ENCODE measurements at regions not wholly inside any gene's neighbourhood (a gene's known extent, or its start where the extent isn't known, plus 50 kb on each side); places are given as distances from the start of the nearest gene placed in this dataset.

DNA sequence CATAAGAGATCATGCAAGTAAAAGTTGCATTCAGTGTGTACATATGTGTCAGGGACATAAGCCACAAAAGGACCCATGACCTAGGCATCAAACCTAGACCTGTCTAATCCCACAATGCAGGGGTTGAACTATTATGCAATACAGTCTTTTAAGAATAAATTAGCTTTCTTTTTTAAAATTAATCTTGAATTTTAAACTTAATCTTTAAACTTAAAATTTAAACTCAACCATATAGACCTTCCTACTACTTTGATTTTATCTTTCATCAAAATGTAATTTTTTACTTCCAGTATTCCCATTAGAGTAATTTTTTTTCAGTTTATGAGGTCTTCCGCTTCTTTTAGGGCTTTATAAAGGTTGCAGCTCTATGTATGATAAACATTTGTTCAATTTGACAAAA, 702.9 kb downstream of the SUCLG1 start:
- no peak for DNase-seq

- DNase-seq = no peak
These were observed 711.9 kb downstream of the SUCLG1 start for GRCh38 chr2:83747141-83747540.

- DNase-seq = no peak
These were observed 714.2 kb downstream of the SUCLG1 start for GRCh38 chr2:83744855-83745254.

GRCh38 chr2:83742117-83742782, 716.8 kb downstream of the SUCLG1 start:
- no peak for DNase-seq

DNA sequence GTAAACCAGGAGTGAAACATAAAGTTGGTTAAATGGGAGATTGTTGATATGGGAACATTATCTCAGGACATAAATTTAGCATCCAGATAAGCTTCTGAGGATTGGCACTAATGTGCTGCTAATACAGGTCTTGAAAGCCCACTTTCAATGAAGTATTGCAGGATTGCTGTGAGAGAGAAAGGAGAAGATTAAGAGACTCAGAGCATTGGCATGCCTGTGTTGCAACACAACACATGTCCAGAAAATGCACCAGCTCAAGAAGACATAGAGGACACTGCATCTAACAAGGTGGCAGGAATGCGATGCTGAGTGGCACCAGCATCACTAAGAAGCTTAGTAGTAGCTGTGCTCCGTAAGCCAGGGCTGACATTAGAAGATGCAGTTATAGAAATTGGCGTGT, 728.9 kb downstream of the SUCLG1 start:
- no peak for DNase-seq

DNA sequence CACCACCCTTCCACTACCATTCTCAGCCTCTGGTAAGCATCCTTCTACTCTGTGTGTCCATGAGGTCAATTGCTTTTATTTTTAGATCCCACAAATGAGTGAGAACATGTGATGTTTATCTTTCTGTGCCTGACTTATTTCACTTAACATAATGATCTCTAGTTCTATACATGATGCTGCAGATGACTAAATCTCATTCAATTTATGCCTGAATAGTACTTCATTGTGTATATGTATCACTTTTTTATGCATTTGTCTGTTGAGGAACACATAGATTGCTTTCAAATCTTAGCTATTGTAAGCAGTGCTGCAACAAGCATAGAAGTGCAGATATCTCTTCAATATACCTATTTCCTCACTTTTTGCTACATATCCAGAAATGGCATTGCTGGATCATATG, 733.3 kb downstream of the SUCLG1 start:
- DNase-seq = no peak

DNA sequence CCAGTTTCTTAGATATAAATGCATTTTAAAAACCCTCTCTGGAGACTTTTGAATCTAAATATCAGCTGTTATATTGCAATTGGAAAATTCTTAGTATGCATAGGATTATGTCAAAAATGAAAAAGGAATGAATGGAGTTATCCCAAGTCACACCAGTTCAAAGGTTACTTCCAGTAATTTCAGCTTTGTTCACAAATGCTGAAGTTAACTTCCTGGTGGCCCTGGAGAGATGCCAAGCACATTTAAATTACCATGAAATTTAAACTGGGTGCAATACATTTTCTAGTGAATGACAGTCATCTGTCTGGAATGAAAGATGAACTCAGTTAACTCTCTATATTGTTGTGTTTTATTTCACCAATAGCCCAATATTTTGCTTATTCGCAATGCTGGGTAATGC, 753.9 kb downstream of the SUCLG1 start:
- no peak for DNase-seq

DNA sequence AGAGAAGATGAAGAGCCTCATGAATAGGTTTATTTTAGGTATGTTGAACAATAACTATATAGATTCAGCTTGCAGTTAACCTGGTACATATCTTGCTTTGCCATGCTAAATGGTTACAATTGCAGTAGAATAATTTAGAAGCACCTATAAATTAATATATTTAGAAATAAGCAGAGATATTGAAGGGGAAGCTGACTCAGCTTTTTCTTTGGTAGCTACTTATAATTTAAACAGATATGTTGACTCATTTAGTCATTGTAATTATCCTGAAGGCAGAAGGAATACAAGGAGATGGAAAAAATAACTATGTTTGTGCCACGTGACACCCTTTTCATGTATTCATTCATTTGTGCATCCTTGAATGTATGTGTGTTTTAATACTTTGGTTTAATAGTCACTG, 755.5 kb downstream of the SUCLG1 start:
- DNase-seq = peak; percentile 10

DNA sequence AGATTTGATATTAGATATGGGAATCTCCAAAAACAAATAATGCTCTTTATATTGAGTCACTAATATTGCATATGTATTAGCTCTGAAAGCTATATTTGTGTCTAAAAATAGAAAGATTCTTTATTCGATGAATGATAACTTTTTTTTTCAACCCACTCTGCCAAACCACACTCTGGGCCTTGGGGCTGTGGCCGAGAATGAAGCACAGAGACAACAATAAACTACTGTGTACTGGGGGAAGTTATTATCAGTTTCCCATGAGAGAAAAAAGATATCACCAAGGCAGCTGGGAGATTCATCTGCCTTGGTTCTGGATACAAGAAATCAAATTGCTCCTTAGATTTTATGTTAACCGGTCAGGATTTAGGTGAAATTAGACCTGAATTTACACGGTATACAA, 762.2 kb downstream of the SUCLG1 start:
- no peak for DNase-seq

DNA sequence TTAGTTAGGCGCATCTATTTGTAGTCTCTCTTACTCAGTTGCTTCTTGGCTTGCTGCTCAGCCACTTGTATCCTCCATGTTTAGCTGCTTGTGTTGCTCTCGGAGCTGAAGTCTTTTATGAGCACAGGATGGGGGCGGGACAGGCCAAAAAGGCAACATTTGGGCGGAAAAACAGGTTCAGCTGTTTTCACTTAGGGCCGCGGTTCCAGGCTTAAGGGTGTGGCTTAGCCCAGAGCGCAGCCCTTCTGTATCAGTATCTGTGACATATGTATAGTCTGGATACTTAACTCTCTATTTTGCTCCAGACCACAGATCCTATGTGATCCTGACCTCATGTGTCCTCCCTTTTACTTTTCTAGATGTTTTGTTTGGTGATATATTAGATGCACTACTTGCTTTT, 763.5 kb downstream of the SUCLG1 start:
- no peak for DNase-seq

- no peak for DNase-seq
These were observed 764.0 kb downstream of the SUCLG1 start for GRCh38 chr2:83695037-83695436.

DNA sequence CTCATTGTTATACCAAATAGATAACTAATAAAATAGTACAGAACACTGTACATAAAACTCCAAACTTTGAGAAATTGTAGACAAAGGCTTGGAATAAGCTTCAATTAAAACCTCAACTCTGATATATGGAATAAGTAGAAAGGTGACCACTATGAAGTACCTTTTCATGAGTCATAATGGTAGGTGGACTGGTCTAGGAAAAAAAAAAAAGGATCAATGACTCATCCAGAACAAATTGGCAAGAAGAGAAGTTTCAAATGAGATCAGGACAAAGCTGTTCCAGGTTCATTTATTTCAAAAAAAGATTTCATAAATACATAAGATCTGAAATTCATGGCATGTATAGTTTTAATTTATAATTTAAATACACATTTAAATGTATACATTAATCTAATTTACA, 769.7 kb downstream of the SUCLG1 start:
- no peak for DNase-seq

GRCh38 chr2:83686863-83687262, 772.2 kb downstream of the SUCLG1 start:
- no peak for DNase-seq

DNA sequence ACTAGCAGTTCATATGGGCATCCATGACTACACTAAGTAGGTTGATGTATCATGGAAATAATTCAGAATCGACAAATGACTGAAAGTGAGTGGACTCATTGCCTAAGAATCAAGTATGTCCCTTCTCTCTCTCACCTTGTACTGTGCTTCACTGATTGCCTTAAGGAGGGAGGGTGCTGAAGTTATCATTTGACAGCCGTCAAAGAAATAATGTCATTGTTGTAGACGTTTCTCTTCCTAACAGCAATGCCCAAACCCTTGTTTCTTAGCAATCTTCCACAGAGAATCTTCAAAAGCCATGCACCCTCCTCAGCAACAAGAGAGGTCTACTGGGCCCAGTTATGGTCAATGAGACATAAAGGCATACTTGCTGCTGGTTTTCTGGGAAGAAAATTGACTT, 785.0 kb downstream of the SUCLG1 start:
- no peak for DNase-seq

GRCh38 chr2:83665894-83666293, 793.2 kb downstream of the SUCLG1 start:
- DNase-seq = no peak

DNA sequence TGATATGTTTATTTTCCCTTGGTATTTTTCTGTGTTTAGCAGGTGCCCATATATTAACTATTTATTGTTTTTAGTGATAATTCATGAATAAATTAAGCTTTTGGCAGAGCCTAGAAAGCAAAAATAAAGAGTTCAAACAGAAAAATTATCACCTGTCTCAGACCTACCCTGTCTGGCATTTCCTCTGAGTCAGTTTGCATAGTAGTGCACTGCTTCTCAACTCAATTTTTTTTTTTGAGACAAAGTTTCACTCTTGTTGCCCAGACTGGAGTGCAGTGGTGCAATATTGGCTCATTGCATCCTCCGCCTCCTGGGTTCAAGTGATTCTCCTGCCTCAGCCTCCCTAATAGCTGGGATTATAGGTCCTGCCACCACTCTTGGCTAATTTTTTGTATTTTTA, 793.9 kb downstream of the SUCLG1 start:
- no peak for DNase-seq

DNA sequence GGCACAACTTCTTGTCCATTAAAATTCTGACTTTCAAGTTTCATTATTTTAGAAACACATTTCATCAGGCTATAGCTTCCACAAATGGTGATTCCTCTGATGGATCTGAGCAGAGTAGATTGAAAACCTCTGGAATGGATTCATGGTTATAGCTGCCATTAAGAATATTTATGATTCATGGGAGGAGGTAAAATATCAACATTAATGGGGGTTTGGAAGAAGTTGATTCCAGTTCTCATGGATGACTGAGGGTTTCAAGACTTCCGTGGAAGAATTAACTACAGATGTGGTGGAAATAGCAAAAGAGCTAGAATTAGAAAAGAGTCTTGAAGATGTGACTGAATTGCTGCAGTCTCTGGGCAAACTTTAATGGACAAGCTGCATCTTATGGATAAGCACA, 797.4 kb downstream of the SUCLG1 start:
- DNase-seq = no peak

DNA sequence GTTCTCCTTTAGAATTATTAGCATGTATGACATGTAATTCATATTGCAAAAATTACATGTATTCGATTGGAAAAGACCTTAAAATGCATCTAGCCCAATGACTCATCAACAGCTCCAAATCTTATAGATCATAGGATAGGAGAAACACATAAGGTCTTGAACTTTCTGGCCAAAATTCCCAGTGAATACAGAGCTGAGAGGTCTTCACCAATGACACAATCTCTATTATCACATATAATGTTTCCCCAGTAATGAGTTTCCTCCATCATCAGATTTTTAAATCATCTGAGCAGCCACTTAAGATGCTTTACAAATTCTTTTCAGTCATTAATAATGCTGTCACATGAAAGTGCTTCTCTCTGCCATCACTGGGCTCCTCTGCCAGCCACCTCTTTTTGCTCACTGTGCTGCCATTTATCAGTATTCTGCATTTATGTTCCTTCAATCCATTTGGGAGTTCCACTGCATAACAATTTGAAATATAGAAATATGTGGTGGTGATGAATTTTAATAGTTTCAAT, 804.9 kb downstream of the SUCLG1 start:
- no peak for DNase-seq

- DNase-seq = no peak
These were observed 808.2 kb downstream of the SUCLG1 start for GRCh38 chr2:83650898-83651297.

GRCh38 chr2:83650161-83650560, 808.9 kb downstream of the SUCLG1 start:
- no peak for DNase-seq

DNA sequence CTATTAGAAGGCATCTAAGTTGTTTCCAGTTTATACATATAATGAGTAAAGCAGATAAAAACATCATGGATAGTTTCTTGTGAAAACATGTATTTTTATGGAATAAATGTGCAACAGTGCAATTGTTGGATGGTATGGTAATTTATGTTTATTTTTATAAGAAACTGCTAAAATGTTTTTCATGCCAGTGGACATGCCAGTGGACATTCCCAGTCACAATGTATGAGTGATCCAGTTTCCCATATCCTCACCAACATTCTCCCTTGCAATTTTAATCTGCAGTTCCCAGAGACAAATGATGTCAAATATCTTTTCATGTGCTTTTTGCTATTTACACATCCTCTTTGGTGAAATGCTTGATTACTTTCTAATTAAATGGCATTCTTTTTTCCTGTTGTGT, 818.6 kb downstream of the SUCLG1 start:
- DNase-seq = no peak

DNA sequence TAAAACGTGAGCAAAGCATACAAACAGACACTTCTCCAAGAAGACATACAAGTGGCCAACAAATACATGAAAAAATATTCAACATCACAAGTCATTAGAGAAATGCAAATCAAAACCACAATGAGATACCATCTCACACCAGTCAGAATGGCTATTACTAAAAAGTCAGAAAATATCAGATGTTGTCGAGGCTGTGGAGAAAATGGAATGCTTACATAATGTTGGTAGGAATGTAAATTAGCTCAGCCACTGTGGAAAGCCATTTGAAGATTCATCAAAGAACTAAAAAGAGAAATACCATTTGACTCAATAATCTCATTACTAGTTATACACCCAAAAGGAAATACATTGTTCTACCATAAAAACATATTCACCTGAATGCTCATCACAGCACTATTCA, 825.7 kb downstream of the SUCLG1 start:
- no peak for DNase-seq

GRCh38 chr2:83630351-83630750, 828.7 kb downstream of the SUCLG1 start:
- DNase-seq = no peak

DNA sequence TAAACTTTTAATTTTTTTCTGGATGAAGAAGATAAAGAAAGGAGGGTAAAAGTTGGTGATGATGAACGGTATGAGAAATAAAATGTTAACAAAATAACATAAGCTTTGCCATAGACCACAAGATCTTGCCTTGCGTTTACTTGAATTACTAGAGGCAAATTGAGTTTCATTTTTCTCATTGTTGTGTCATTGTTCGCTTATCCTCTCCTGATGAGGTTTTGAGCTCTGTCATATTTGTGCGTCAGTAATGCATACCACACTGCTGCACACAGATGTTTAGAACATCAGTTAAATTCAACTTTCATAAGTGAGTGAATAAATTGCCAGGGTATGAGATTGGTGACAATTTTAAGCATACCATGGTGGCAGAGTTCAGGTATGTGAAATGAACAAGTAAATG, 843.6 kb downstream of the SUCLG1 start:
- DNase-seq = no peak

- no peak for DNase-seq
These were observed 845.9 kb downstream of the SUCLG1 start for GRCh38 chr2:83613178-83613577.
